ENCODE measurements at regions not wholly inside any gene's neighbourhood (a gene's known extent, or its start where the extent isn't known, plus 50 kb on each side); places are given as distances from the start of the nearest gene placed in this dataset.

DNA sequence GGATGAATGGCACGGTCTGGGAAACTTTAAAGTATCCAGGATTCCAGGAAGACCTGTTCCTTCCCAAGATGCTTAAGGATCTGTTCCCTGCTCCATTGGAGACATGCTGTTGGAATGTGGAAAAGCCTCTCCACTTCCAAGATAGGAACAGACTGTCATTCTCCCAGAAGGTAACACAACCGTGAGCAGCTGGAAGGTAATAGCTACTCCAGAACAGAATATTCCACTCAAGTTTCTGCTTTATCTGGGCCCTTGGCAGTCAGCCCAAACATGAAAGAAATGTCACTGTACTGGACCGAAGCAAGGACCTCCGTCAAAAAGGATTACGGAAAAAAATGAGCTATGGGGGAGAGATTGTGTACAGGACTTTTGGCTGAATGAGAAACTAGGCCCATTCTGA is 420.9 kb upstream of the NBEA start:
- POLR2A ChIA-PET = no interaction called here
- H3K27ac ChIP-seq (ENCODE audit: low read length in 2 of 2) = no peak overlapping the region
- Mint-ChIP-seq H3K27me3 (no peaks in the 10 kb centered on the region), H3K27ac (no peak overlapping the region), H3K4me1 (no peaks in the 10 kb centered on the region), H3K4me3 (no peak overlapping the region), H3K9me3 (ENCODE audit: insufficient read depth) (no peaks in the 10 kb centered on the region)
- H3K4me1 ChIP-seq (ENCODE audit: control insufficient read depth in 2 of 2, insufficient read depth in 2 of 2, low read length in 2 of 2) = no peaks in the 10 kb centered on the region
- no peak overlapping the region for H2AFZ ChIP-seq (ENCODE audit: insufficient read depth, low read depth, low read length, poor library complexity, severe bottlenecking)
- H3K4me2 ChIP-seq (replicated peaks; ENCODE audit: low read depth, low read length, poor library complexity, severe bottlenecking) = no peak overlapping the region
- no peak overlapping the region for H3K9ac ChIP-seq (ENCODE audit: low read length)
- ATAC-seq (ENCODE audit: low read depth) (no peak), DNase-seq (no peak)
- H3K4me3 ChIP-seq (ENCODE audit: control extremely low read depth in 1 of 5, extremely low read depth in 1 of 5, insufficient read depth in 1 of 5, low read depth in 2 of 5, low read length in 4 of 5) = no peak overlapping the region
- intact Hi-C loops (cut with micrococcal nuclease) = no loop called here
- H3K9me3 ChIP-seq (ENCODE audit: control extremely low read depth in 1 of 3, control insufficient read depth in 2 of 3, insufficient read depth in 1 of 3, low read length in 2 of 3) = peaks cover 0 to 3% (median 0%) of the 10 kb centered on the region in 3 donors
- no peaks in the 10 kb centered on the region for H3K79me2 ChIP-seq (ENCODE audit: control insufficient read depth, insufficient read depth, low read length)
- TF ChIP-seq CTCF (IDR thresholded peaks at IDR 0.05) = no peak
- no peaks in the 10 kb centered on the region for H4K20me1 ChIP-seq (ENCODE audit: control insufficient read depth, insufficient read depth, low read length, poor library complexity, severe bottlenecking)
- CTCF ChIA-PET = no interaction called here
- no peaks in the 10 kb centered on the region for H3K36me3 ChIP-seq (replicated peaks in 1 of 2; ENCODE audit: control extremely low read depth in 1 of 2, control insufficient read depth in 1 of 2, extremely low read depth in 1 of 2, insufficient read depth in 2 of 2, low read length in 1 of 2)
- WGBS (ENCODE audit: insufficient coverage) = 93% methylated on average over 4 of the region's 5 CpGs
- H3K27me3 ChIP-seq (replicated peaks in 1 of 4; ENCODE audit: control extremely low read depth in 1 of 4, control insufficient read depth in 3 of 4, insufficient read depth in 4 of 4, low read length in 3 of 4) = no peaks in the 10 kb centered on the region

DNA sequence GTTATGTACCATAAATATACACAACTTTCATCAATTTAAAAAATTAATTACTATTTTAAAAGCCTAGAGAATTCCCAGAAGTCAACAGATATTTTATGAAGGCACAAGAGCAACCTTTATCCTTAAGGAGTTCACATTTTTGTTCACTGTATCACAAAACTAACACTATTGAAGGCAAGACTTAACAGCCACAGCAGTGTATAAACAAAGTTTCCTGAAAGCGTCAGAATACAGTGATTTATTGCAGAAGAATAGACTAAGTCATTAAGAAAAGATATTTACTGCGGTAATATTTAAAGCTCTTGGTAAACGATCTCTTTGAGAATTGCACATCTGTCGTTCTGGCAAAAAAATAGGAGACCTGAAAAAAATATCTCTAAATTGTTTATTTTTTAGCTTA is 419.3 kb upstream of the NBEA start:
- Mint-ChIP-seq H3K27ac (no peak overlapping the region), H3K9me3 (ENCODE audit: insufficient read depth) (no peaks in the 10 kb centered on the region), H3K27me3 (no peaks in the 10 kb centered on the region), H3K4me1 (no peaks in the 10 kb centered on the region), H3K4me3 (no peak overlapping the region)
- no peak overlapping the region for H2AFZ ChIP-seq (ENCODE audit: insufficient read depth, low read depth, low read length, poor library complexity, severe bottlenecking)
- no peaks in the 10 kb centered on the region for H4K20me1 ChIP-seq (ENCODE audit: control insufficient read depth, insufficient read depth, low read length, poor library complexity, severe bottlenecking)
- TF ChIP-seq CTCF (IDR thresholded peaks at IDR 0.05) (no peak), EZH2 (IDR thresholded peaks at IDR 0.05; ENCODE audit: borderline replicate concordance, insufficient read depth, low read depth, low read length, poor library complexity, severe bottlenecking) (no peak)
- CTCF ChIA-PET = no interaction called here
- H3K4me1 ChIP-seq (ENCODE audit: control insufficient read depth in 2 of 2, insufficient read depth in 2 of 2, low read length in 2 of 2) = no peaks in the 10 kb centered on the region
- no CpG with 5 or more reads among the region's 4 CpGs for WGBS (ENCODE audit: insufficient coverage)
- no peak overlapping the region for H3K27ac ChIP-seq (ENCODE audit: low read length in 2 of 2)
- no peak overlapping the region for H3K4me3 ChIP-seq (ENCODE audit: control extremely low read depth in 1 of 5, extremely low read depth in 1 of 5, insufficient read depth in 1 of 5, low read depth in 2 of 5, low read length in 4 of 5)
- DNase-seq (no peak), ATAC-seq (ENCODE audit: low read depth) (no peak)
- no peaks in the 10 kb centered on the region for H3K36me3 ChIP-seq (replicated peaks in 1 of 2; ENCODE audit: control extremely low read depth in 1 of 2, control insufficient read depth in 1 of 2, extremely low read depth in 1 of 2, insufficient read depth in 2 of 2, low read length in 1 of 2)
- POLR2A ChIA-PET = no interaction called here
- no peak overlapping the region for H3K9ac ChIP-seq (ENCODE audit: low read length)
- H3K79me2 ChIP-seq (ENCODE audit: control insufficient read depth, insufficient read depth, low read length) = no peaks in the 10 kb centered on the region
- no peak overlapping the region for H3K4me2 ChIP-seq (replicated peaks; ENCODE audit: low read depth, low read length, poor library complexity, severe bottlenecking)
- intact Hi-C loops (cut with micrococcal nuclease) = no loop called here
- H3K9me3 ChIP-seq (ENCODE audit: control extremely low read depth in 1 of 3, control insufficient read depth in 2 of 3, insufficient read depth in 1 of 3, low read length in 2 of 3) = peaks cover 0 to 3% (median 0%) of the 10 kb centered on the region in 3 donors
- H3K27me3 ChIP-seq (replicated peaks in 1 of 4; ENCODE audit: control extremely low read depth in 1 of 4, control insufficient read depth in 3 of 4, insufficient read depth in 4 of 4, low read length in 3 of 4) = no peaks in the 10 kb centered on the region
